GM23248 (cell line): ENCODE measurements at regions not wholly inside any gene's neighbourhood (a gene's known extent, or its start where the extent isn't known, plus 50 kb on each side); places are given as distances from the start of the nearest gene placed in this dataset.

ENCODE experiments used
- DNase-seq: peaks from one replicate; pipeline ENCODE4 v3.0.0-alpha.2; 2015
- H2AFZ ChIP-seq: fragments of 200-600 bp; sonication (generic); 2 replicates; pipeline ENCODE4 v1.6.1; 2016; ENCODE audit warnings: antibody characterized with exemption
- H3F3A ChIP-seq: fragments of 200-600 bp; sonication (generic); 2 replicates; pipeline ENCODE4 v1.6.1; 2016; ENCODE audit warnings: mild to moderate bottlenecking, antibody characterized with exemption, mixed run types; ENCODE audit not compliant: insufficient read depth
- H3K27ac ChIP-seq: fragments of 200-600 bp; sonication (generic); 2 replicates; pipeline ENCODE4 v1.5.1; 2016; ENCODE audit warnings: mild to moderate bottlenecking
- H3K27me3 ChIP-seq: fragments of 200-600 bp; sonication (generic); replicated peaks from 2 replicates; pipeline ENCODE4 v1.6.1; 2016; ENCODE audit warnings: mild to moderate bottlenecking; ENCODE audit not compliant: insufficient read depth
- H3K36me3 ChIP-seq: fragments of 200-600 bp; sonication (generic); 2 replicates; pipeline ENCODE4 v1.6.1; 2016; ENCODE audit warnings: low read depth, mild to moderate bottlenecking
- H3K4me1 ChIP-seq: fragments of 200-600 bp; sonication (generic); 2 replicates; pipeline ENCODE4 v1.6.1; 2016; ENCODE audit warnings: mild to moderate bottlenecking; ENCODE audit not compliant: insufficient read depth
- H3K4me2 ChIP-seq: fragments of 200-600 bp; sonication (generic); one replicate; pipeline ENCODE4 v1.6.1; 2016; ENCODE audit warnings: mild to moderate bottlenecking; ENCODE audit not compliant: unreplicated experiment
- H3K4me3 ChIP-seq: fragments of 200-600 bp; sonication (generic); 2 replicates; pipeline ENCODE4 v1.5.1; 2016; ENCODE audit warnings: mild to moderate bottlenecking
- H3K79me2 ChIP-seq: fragments of 200-600 bp; sonication (generic); 2 replicates; pipeline ENCODE4 v1.6.1; 2016; ENCODE audit warnings: mild to moderate bottlenecking; ENCODE audit not compliant: insufficient read depth
- H3K9ac ChIP-seq: fragments of 200-600 bp; sonication (generic); 2 replicates; pipeline ENCODE4 v1.6.1; 2016; ENCODE audit warnings: mild to moderate bottlenecking
- H3K9me2 ChIP-seq: fragments of 200-600 bp; sonication (generic); 2 replicates; pipeline ENCODE4 v1.6.1; 2016; ENCODE audit warnings: mixed run types, mild to moderate bottlenecking, moderate library complexity; ENCODE audit not compliant: insufficient read depth
- H3K9me3 ChIP-seq: fragments of 200-600 bp; sonication (generic); one replicate; pipeline ENCODE4 v1.6.1; 2017; ENCODE audit warnings: low read depth
- H4K20me1 ChIP-seq: fragments of 200-600 bp; sonication (generic); 2 replicates; pipeline ENCODE4 v1.6.0; 2016; ENCODE audit not compliant: insufficient read depth
- EZH2 ChIP-seq: fragments of 200-600 bp; sonication (generic); IDR thresholded peaks from 2 replicates; pipeline ENCODE4 v1.6.1; 2018; ENCODE audit warnings: antibody characterized with exemption, mild to moderate bottlenecking; ENCODE audit not compliant: insufficient read depth, poor library complexity, severe bottlenecking
- EZH2phosphoT487 ChIP-seq: fragments of 200-600 bp; sonication (generic); IDR thresholded peaks from 2 replicates; pipeline ENCODE4 v1.6.1; 2018; ENCODE audit warnings: antibody characterized with exemption, moderate library complexity, mild to moderate bottlenecking, low read depth; ENCODE audit not compliant: insufficient read depth
- WGBS, 2 experiments: methylation state at CpG; one replicate each; pipeline ENCODE4 v1.1.6; 2015 to 2017; ENCODE audit warnings: low lambda C conversion rate in 2 of 2, low coverage in 1 of 2; ENCODE audit errors: missing lambda C conversion rate in 2 of 2; 5-methylcytosine and 5-hydroxymethylcytosine counted together
- in situ Hi-C: fragments of 300-500 bp; cut with MboI; formaldehyde crosslinking; loops from 2 replicates; pipeline ENCODE4 v1.15.0; 2020

- in situ Hi-C loops = no loop called here
- no peak overlapping the region; the same call in 1 of the 2 replicates for H3K9ac ChIP-seq
- 56 to 73% methylated on average over 4 to 6 of the region's 6 CpGs for WGBS, 2 experiments
Observed at GRCh38 chr14:89504602-89505313, 87.7 kb upstream of the FOXN3 start.

GRCh38 chr14:89504091-89504490, 87.1 kb upstream of the FOXN3 start:
- no peaks in the 10 kb centered on the region for H4K20me1 ChIP-seq
- WGBS, 2 experiments = 59 to 70% methylated on average over 3 of the region's 3 CpGs

More at GRCh38 chr14:89504602-89505313, 87.7 kb upstream of the FOXN3 start:
- Histone ChIP-seq H3K36me3 (no peaks in the 10 kb centered on the region), H3K79me2 (no peaks in the 10 kb centered on the region), H3K4me3 (no peak overlapping the region), H3K9me3 (no peaks in the 10 kb centered on the region), H3K9me2 (no peaks in the 10 kb centered on the region), H3K4me2 (peak overlapping the region; percentile 41), H3F3A (peaks cover 19% of the 10 kb centered on the region), H2AFZ (no peak overlapping the region), H3K4me1 (peaks cover 38% of the 10 kb centered on the region), H3K27me3 (no peaks in the 10 kb centered on the region), H4K20me1 (no peaks in the 10 kb centered on the region), H3K27ac (peak overlapping the region; percentile 67)
- DNase-seq = peak; percentile 86
- TF ChIP-seq EZH2 (no peak), EZH2phosphoT487 (no peak)

GRCh38 chr14:89503431-89503996, 86.5 kb upstream of the FOXN3 start:
- Histone ChIP-seq H3K4me1 (peaks cover 34% of the 10 kb centered on the region), H3K4me2 (no peak overlapping the region), H3K9ac (no peak overlapping the region), H3K36me3 (no peaks in the 10 kb centered on the region), H3K4me3 (no peak overlapping the region), H4K20me1 (no peaks in the 10 kb centered on the region), H3K27ac (peak overlapping the region; percentile 67; the same call in 1 of the 2 replicates), H3F3A (peaks cover 19% of the 10 kb centered on the region), H2AFZ (no peak overlapping the region), H3K27me3 (no peaks in the 10 kb centered on the region), H3K9me3 (no peaks in the 10 kb centered on the region), H3K9me2 (no peaks in the 10 kb centered on the region), H3K79me2 (no peaks in the 10 kb centered on the region)
- in situ Hi-C loops = no loop called here
- 86% methylated on average over 10 of the region's 10 CpGs for WGBS, 2 experiments
- DNase-seq = no peak
- TF ChIP-seq EZH2phosphoT487 (no peak), EZH2 (no peak)

More at GRCh38 chr14:89504091-89504490, 87.1 kb upstream of the FOXN3 start:
- H2AFZ ChIP-seq = no peak overlapping the region
- no peaks in the 10 kb centered on the region for H3K79me2 ChIP-seq
- no peaks in the 10 kb centered on the region for H3K9me3 ChIP-seq
- TF ChIP-seq EZH2 (no peak), EZH2phosphoT487 (no peak)
- no peak overlapping the region for H3K4me3 ChIP-seq
- H3K27me3 ChIP-seq = no peaks in the 10 kb centered on the region
- H3K9me2 ChIP-seq = no peaks in the 10 kb centered on the region
- H3K27ac ChIP-seq = peak overlapping the region; percentile 67
- H3K9ac ChIP-seq = no peak overlapping the region; the same call in 1 of the 2 replicates
- H3K36me3 ChIP-seq = no peaks in the 10 kb centered on the region
- peak overlapping the region; percentile 41 for H3K4me2 ChIP-seq
- H3F3A ChIP-seq = peaks cover 19% of the 10 kb centered on the region
- peaks cover 34% of the 10 kb centered on the region for H3K4me1 ChIP-seq
- in situ Hi-C loops = no loop called here
- peak; percentile 40 for DNase-seq

GRCh38 chr14:89502966-89503365, 85.9 kb upstream of the FOXN3 start:
- H3F3A ChIP-seq = peaks cover 18% of the 10 kb centered on the region
- no peak for TF ChIP-seq EZH2
- no peak for TF ChIP-seq EZH2phosphoT487
- no peak overlapping the region for H3K4me3 ChIP-seq
- H2AFZ ChIP-seq = no peak overlapping the region
- no peaks in the 10 kb centered on the region for H3K36me3 ChIP-seq
- no peaks in the 10 kb centered on the region for H3K27me3 ChIP-seq
- in situ Hi-C loops = no loop called here
- H3K79me2 ChIP-seq = no peaks in the 10 kb centered on the region
- no peak overlapping the region for H3K27ac ChIP-seq
- H4K20me1 ChIP-seq = no peaks in the 10 kb centered on the region
- no peaks in the 10 kb centered on the region for H3K9me2 ChIP-seq
- H3K4me2 ChIP-seq = no peak overlapping the region
- H3K9me3 ChIP-seq = no peaks in the 10 kb centered on the region
- H3K4me1 ChIP-seq = peaks cover 29% of the 10 kb centered on the region
- no peak overlapping the region for H3K9ac ChIP-seq
- 61 to 65% methylated on average over 5 of the region's 5 CpGs for WGBS, 2 experiments
- DNase-seq = no peak

GRCh38 chr14:89501381-89501780, 84.3 kb upstream of the FOXN3 start:
- Histone ChIP-seq H3K4me2 (no peak overlapping the region), H3K27ac (no peak overlapping the region), H3K36me3 (no peaks in the 10 kb centered on the region), H3K27me3 (no peaks in the 10 kb centered on the region), H3K4me3 (no peak overlapping the region), H3K9me2 (no peaks in the 10 kb centered on the region), H3K9ac (no peak overlapping the region), H3K79me2 (no peaks in the 10 kb centered on the region), H4K20me1 (no peaks in the 10 kb centered on the region), H3K9me3 (no peaks in the 10 kb centered on the region), H2AFZ (no peak overlapping the region), H3F3A (peaks cover 13% of the 10 kb centered on the region), H3K4me1 (peaks cover 16% of the 10 kb centered on the region)
- 84 to 90% methylated on average over 4 of the region's 4 CpGs for WGBS, 2 experiments
- TF ChIP-seq EZH2phosphoT487 = no peak
- TF ChIP-seq EZH2 = no peak
- peak; percentile 25 for DNase-seq
- in situ Hi-C loops = no loop called here
